ENCODE measurements at regions not wholly inside any gene's neighbourhood (a gene's known extent, or its start where the extent isn't known, plus 50 kb on each side); places are given as distances from the start of the nearest gene placed in this dataset.
"Not testable (repeated sequence)": the region's sequence is repeated elsewhere in the genome, so short reads cannot be mapped to it uniquely, and the experiment has no call there.

DNA sequence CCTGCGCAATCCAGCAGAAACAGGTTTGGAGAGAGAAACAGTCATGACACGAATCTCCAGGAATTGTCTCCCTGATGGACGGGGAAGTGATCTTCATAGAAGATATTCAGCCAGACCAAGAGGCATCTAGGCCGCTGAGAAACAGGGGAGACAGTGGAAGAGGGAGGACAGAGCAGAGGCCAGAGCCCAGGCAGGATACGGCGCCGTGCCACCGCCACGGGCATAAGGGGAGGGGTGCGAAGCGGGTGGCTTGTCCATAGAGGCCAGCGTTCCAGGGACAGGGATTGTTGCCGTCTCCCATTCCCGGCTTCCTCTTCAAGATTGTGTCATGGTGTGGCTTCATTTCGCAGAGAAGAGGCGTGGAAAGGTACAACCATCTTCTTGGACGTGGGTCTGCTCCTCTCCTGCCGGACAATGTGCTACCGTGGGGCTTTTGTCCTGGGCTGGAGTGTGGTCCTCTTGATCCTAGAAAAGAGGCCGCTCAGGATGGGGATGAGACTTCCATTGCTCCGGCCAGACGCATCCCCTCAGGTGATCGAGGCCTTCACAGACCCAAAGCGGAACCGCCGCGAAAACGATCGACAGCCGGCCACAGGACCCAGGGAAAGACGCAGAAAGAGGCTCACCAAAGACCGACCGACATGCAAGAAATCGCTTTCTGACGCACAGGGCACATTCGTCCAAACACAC is 118.9 kb upstream of the KCNJ18 start:
- not testable (repeated sequence) for ATAC-seq (ENCODE audit: low FRiP score)

GRCh38 chr17:21573961-21574610 is 118.2 kb upstream of the KCNJ18 start:
- TF ChIP-seq CTCF (IDR thresholded peaks at IDR 0.05) = no peak
- no peak for ATAC-seq (ENCODE audit: low FRiP score)
- DNase-seq (ENCODE audit: low spot score) = no peak

More for the DNA sequence above, 118.9 kb upstream of the KCNJ18 start:
- DNase-seq (ENCODE audit: low spot score) = not testable (repeated sequence)

DNA sequence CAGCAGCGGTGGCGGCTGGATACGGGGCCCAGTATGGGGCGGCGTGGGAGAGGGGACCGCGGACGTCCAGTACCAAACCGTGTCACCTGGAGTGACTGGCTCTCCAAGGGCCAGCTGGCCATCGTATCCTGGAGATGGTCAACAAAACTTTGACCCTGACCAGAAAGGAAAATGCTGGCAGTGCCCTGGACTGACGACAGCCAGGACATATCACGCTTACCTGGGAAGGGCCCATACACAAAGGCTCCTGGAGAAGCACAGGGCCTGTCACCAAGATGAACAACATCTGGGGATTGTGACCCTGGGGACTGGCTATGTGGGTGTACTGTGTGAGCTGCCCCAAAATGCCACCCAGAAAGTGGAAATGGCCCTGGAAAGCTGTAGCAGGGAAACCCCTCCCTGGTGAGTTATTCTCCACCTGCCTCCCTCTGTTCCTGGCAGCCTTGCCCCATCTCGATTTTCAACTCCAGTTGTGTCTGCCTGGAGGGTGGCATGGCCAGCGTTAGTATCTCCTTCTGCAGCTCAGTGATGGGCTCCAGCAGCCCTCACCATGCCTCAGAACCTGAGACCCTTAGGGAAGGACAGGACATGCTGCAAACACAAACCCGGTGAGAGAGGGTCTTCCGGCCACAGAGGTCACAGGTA is 117.6 kb upstream of the KCNJ18 start:
- not testable (repeated sequence) for DNase-seq (ENCODE audit: low spot score); ATAC-seq (ENCODE audit: low FRiP score)

DNA sequence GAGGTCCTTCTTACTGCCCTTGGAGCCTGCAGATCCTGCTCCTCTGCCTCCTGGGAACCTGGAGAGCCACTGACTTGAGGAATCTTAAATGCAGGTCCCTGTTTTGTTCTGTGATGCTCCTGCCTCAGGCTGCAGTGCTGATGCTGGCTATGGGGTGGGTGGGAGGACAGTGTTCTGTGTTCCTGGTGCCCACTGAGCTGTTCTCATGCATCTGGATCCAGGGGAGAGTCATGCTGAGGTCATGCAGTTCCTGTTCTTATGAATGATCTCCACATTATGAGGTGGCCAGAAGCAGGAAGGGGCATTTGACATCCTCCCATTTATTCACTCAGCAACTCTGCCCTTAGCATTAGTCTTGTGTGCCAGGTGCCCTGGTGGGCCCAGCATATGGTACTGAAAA is 113.5 kb upstream of the KCNJ18 start:
- not testable (repeated sequence) for DNase-seq (ENCODE audit: low spot score); ATAC-seq (ENCODE audit: low FRiP score)

GRCh38 chr17:21592774-21593173 is 99.5 kb upstream of the KCNJ18 start:
- DNase-seq (ENCODE audit: low spot score) (no peak), ATAC-seq (ENCODE audit: low FRiP score) (no peak)
- TF ChIP-seq CTCF (IDR thresholded peaks at IDR 0.05) = no peak

- not testable (repeated sequence) for ATAC-seq (ENCODE audit: low FRiP score); DNase-seq (ENCODE audit: low spot score)
Observed at GRCh38 chr17:21593452-21594105, 98.7 kb upstream of the KCNJ18 start.

DNA sequence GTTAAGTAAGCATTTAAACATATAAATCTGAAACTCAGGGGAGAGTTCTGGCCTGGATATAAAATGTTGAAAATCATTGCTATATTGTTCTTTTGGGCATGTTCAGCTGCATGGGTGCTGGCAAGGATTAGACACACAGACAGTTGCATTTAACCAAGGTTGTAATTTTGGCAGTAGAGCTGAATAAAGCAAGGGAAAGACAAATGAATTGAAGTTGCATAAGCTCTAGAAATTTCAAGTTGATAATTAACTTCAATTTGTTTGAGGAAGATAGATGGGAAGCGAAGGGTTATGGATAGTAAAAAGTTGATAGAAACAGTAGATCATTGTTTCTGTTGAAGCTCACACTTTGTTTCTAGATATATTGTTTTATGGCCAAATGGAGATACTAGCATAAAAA is 97.2 kb upstream of the KCNJ18 start:
- DNase-seq (ENCODE audit: low spot score) (no peak), ATAC-seq (ENCODE audit: low FRiP score) (no peak)
- no peak for TF ChIP-seq CTCF (IDR thresholded peaks at IDR 0.05)

DNA sequence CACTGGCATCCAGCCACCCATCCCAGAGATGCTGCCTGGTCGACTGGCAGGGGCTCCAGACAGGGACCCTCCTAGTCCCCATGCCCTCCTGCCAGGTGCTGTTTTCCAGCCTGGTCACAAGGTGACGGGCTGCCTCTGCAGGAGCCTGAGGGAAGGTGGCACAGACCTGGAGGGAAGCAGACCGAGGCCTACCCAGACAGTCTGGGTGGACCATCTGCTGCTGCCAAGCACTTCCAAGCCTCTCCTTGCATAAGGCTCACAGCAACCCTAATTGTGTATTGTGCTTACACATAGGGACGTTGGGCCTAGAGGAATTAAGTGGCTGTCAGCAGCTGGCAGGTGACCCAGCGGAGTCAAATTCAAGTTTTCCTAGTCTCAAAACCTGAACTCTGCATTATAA is 90.1 kb upstream of the KCNJ18 start:
- no peak for TF ChIP-seq CTCF (IDR thresholded peaks at IDR 0.05)
- DNase-seq (ENCODE audit: low spot score) (no peak), ATAC-seq (ENCODE audit: low FRiP score) (no peak)

GRCh38 chr17:21603292-21603691 is 89.0 kb upstream of the KCNJ18 start:
- ATAC-seq (ENCODE audit: low FRiP score); DNase-seq (ENCODE audit: low spot score): not testable (repeated sequence)

DNA sequence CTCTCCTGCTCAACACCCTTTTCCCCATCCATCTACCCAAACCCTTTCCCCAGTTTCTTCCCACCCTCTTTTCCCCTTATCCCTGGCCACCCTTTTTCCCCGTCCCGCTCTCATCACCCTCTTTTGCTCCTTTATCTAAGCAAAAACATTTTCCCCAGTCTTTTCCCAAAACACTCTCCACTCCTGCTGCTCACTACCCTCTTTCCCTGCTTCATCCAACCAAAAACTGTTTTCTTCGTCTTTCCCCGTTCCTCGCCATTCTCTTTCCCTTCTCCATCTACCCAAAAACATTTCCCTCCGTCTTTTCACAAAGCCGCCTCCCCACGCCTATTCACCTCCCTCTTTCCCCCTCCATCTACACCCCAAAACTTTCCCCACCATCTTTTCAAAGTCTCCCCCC is 80.9 kb upstream of the KCNJ18 start:
- ATAC-seq (ENCODE audit: low FRiP score); DNase-seq (ENCODE audit: low spot score): not testable (repeated sequence)

- not testable (repeated sequence) for ATAC-seq (ENCODE audit: low FRiP score)
Observed at GRCh38 chr17:21612123-21613070, 79.9 kb upstream of the KCNJ18 start.

More at GRCh38 chr17:21612123-21613070, 79.9 kb upstream of the KCNJ18 start:
- DNase-seq (ENCODE audit: low spot score) = not testable (repeated sequence)
